Body of pancreas (tissue), 4 donors: ENCODE measurements at regions not wholly inside any gene's neighbourhood (a gene's known extent, or its start where the extent isn't known, plus 50 kb on each side); places are given as distances from the start of the nearest gene placed in this dataset.

Experiments
- CTCF ChIP-seq, 7 experiments: fragments of 450-650 bp in 4 of 7; fragments of 200-600 bp in 3 of 7; sonication (generic) in 3 of 7; IDR thresholded peaks; one replicate each; pipeline ENCODE4 v1.5.1; 2016 to 2019; ENCODE audit warnings: antibody characterized with exemption in 7 of 7
- POLR2A ChIP-seq, 3 donors: fragments of 450-650 bp; IDR thresholded peaks; one replicate each; pipeline ENCODE4 v1.6.1; 2016; ENCODE audit warnings: antibody characterized with exemption in 3 of 3, mild to moderate bottlenecking in 2 of 3

GRCh38 chr6:159455700-159456274 is 237.3 kb downstream of the SOD2 start:
- TF ChIP-seq CTCF (IDR thresholded peaks at IDR 0.05) (no peak), POLR2A (IDR thresholded peaks at IDR 0.05) (no peak)
